ENCODE measurements at regions not wholly inside any gene's neighbourhood (a gene's known extent, or its start where the extent isn't known, plus 50 kb on each side); places are given as distances from the start of the nearest gene placed in this dataset.

- no peak overlapping the region for H3K27ac ChIP-seq (ENCODE audit: low read length)
- H3K4me2 ChIP-seq (ENCODE audit: low read length) = no peak overlapping the region
- no peak overlapping the region for H3K9ac ChIP-seq (ENCODE audit: low read length)
- H3K4me1 ChIP-seq (ENCODE audit: low read length) = no peaks in the 10 kb centered on the region
- no peak overlapping the region for H2AFZ ChIP-seq (ENCODE audit: low read depth, low read length)
- no peak for TF ChIP-seq EZH2phosphoT487 (IDR thresholded peaks at IDR 0.05; ENCODE audit: low read depth)
- TF ChIP-seq, protein P1, sequence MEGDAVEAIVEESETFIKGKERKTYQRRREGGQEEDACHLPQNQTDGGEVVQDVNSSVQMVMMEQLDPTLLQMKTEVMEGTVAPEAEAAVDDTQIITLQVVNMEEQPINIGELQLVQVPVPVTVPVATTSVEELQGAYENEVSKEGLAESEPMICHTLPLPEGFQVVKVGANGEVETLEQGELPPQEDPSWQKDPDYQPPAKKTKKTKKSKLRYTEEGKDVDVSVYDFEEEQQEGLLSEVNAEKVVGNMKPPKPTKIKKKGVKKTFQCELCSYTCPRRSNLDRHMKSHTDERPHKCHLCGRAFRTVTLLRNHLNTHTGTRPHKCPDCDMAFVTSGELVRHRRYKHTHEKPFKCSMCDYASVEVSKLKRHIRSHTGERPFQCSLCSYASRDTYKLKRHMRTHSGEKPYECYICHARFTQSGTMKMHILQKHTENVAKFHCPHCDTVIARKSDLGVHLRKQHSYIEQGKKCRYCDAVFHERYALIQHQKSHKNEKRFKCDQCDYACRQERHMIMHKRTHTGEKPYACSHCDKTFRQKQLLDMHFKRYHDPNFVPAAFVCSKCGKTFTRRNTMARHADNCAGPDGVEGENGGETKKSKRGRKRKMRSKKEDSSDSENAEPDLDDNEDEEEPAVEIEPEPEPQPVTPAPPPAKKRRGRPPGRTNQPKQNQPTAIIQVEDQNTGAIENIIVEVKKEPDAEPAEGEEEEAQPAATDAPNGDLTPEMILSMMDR (IDR thresholded peaks at IDR 0.05; ENCODE audit: low read depth, low read length) = no peak
- H3K9me3 ChIP-seq (ENCODE audit: insufficient read depth, low read length) = peaks cover 8% of the 10 kb centered on the region
- peaks cover 18% of the 10 kb centered on the region; the same call in 1 of the 2 replicates for H3K27me3 ChIP-seq (ENCODE audit: low read depth, low read length)
- no peaks in the 10 kb centered on the region for H3K79me2 ChIP-seq (ENCODE audit: low read length)
- H3K4me3 ChIP-seq (ENCODE audit: low read length) = no peak overlapping the region
- no peaks in the 10 kb centered on the region for H3K36me3 ChIP-seq (replicated peaks; ENCODE audit: low read depth, low read length)
- no peaks in the 10 kb centered on the region for H4K20me1 ChIP-seq (ENCODE audit: insufficient read depth, low read length)
Measured at GRCh38 chr12:116393859-116394650, 116.6 kb upstream of the MED13L start.

GRCh38 chr12:116395396-116395795, 117.9 kb upstream of the MED13L start:
- no peaks in the 10 kb centered on the region for H3K36me3 ChIP-seq (replicated peaks; ENCODE audit: low read depth, low read length)
- no peak overlapping the region for H3K27ac ChIP-seq (ENCODE audit: low read length)
- no peak overlapping the region for H3K4me3 ChIP-seq (ENCODE audit: low read length)
- H3K4me2 ChIP-seq (ENCODE audit: low read length) = no peak overlapping the region
- H3K27me3 ChIP-seq (ENCODE audit: low read depth, low read length) = peaks cover 15% of the 10 kb centered on the region; the same call in 1 of the 2 replicates
- H4K20me1 ChIP-seq (ENCODE audit: insufficient read depth, low read length) = no peaks in the 10 kb centered on the region
- TF ChIP-seq, protein P1 (IDR thresholded peaks at IDR 0.05; ENCODE audit: low read depth, low read length) = no peak
- no peak for TF ChIP-seq EZH2phosphoT487 (IDR thresholded peaks at IDR 0.05; ENCODE audit: low read depth)
- H3K9ac ChIP-seq (ENCODE audit: low read length) = no peak overlapping the region
- peaks cover 14% of the 10 kb centered on the region for H3K9me3 ChIP-seq (ENCODE audit: insufficient read depth, low read length)
- H3K79me2 ChIP-seq (ENCODE audit: low read length) = no peaks in the 10 kb centered on the region
- H3K4me1 ChIP-seq (ENCODE audit: low read length) = no peaks in the 10 kb centered on the region
- no peak overlapping the region for H2AFZ ChIP-seq (ENCODE audit: low read depth, low read length)

GRCh38 chr12:116397148-116397547, 119.7 kb upstream of the MED13L start:
- Histone ChIP-seq H3K4me2 (ENCODE audit: low read length) (no peak overlapping the region), H3K27ac (ENCODE audit: low read length) (no peak overlapping the region), H3K9ac (ENCODE audit: low read length) (no peak overlapping the region), H3K36me3 (replicated peaks; ENCODE audit: low read depth, low read length) (peaks cover 5% of the 10 kb centered on the region), H2AFZ (ENCODE audit: low read depth, low read length) (no peak overlapping the region), H3K79me2 (ENCODE audit: low read length) (no peaks in the 10 kb centered on the region), H3K9me3 (ENCODE audit: insufficient read depth, low read length) (peaks cover 26% of the 10 kb centered on the region), H3K4me1 (ENCODE audit: low read length) (peaks cover 6% of the 10 kb centered on the region; the same call in 1 of the 2 replicates), H3K27me3 (ENCODE audit: low read depth, low read length) (peaks cover 9% of the 10 kb centered on the region; the same call in 1 of the 2 replicates), H3K4me3 (ENCODE audit: low read length) (no peak overlapping the region), H4K20me1 (ENCODE audit: insufficient read depth, low read length) (no peaks in the 10 kb centered on the region)
- TF ChIP-seq, protein P1 (IDR thresholded peaks at IDR 0.05; ENCODE audit: low read depth, low read length) = no peak
- no peak for TF ChIP-seq EZH2phosphoT487 (IDR thresholded peaks at IDR 0.05; ENCODE audit: low read depth)

DNA sequence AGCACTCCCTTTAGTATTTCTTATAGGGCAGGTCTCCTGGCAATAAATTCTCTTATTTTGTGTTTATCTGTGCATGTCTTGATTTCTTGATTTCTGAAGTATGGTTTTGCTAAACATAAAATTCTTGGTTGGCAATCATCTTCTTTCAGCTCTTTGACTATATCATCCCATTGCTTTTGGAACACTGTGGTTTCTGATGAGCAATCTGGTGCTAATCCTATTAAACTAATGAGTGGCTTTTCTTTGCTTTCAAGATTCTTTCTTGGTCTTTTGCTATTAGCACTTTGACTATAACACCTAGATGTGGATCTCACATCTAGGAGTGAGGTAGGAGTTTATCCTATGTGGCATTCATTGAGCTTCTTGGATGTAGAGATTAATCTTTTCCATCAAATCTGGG, 120.7 kb upstream of the MED13L start:
- H3K79me2 ChIP-seq (ENCODE audit: low read length) = no peaks in the 10 kb centered on the region
- H2AFZ ChIP-seq (ENCODE audit: low read depth, low read length) = no peak overlapping the region
- peaks cover 9% of the 10 kb centered on the region; the same call in 1 of the 2 replicates for H3K27me3 ChIP-seq (ENCODE audit: low read depth, low read length)
- no peak overlapping the region for H3K4me3 ChIP-seq (ENCODE audit: low read length)
- no peaks in the 10 kb centered on the region for H4K20me1 ChIP-seq (ENCODE audit: insufficient read depth, low read length)
- H3K4me2 ChIP-seq (ENCODE audit: low read length) = no peak overlapping the region
- peaks cover 5% of the 10 kb centered on the region for H3K36me3 ChIP-seq (replicated peaks; ENCODE audit: low read depth, low read length)
- H3K27ac ChIP-seq (ENCODE audit: low read length) = no peak overlapping the region
- H3K9me3 ChIP-seq (ENCODE audit: insufficient read depth, low read length) = peaks cover 26% of the 10 kb centered on the region
- TF ChIP-seq, protein P1 (IDR thresholded peaks at IDR 0.05; ENCODE audit: low read depth, low read length) = no peak
- no peak for TF ChIP-seq EZH2phosphoT487 (IDR thresholded peaks at IDR 0.05; ENCODE audit: low read depth)
- H3K4me1 ChIP-seq (ENCODE audit: low read length) = peaks cover 6% of the 10 kb centered on the region; the same call in 1 of the 2 replicates
- no peak overlapping the region for H3K9ac ChIP-seq (ENCODE audit: low read length)

Measured in OCI-LY3 (cell line).